RWPE2 (cell line): ENCODE measurements at regions not wholly inside any gene's neighbourhood (a gene's known extent, or its start where the extent isn't known, plus 50 kb on each side); places are given as distances from the start of the nearest gene placed in this dataset.

Experiments
- ATAC-seq: fragments of 200-7000 bp; cut with Tn5 transposase; 3 replicates; pipeline ENCODE4 v1.9.1; 2021; ENCODE audit warnings: low read depth
- DNase-seq: peaks from one replicate; pipeline ENCODE4 v3.0.0-alpha.2; 2020; ENCODE audit warnings: low spot score
- H3K27ac ChIP-seq: fragments of 450-650 bp; 2 replicates; pipeline ENCODE4 v1.5.1; 2017; ENCODE audit warnings: mild to moderate bottlenecking; ENCODE audit not compliant: poor library complexity, severe bottlenecking
- H3K27me3 ChIP-seq: fragments of 250-450 bp; sonication (Bioruptor Pico); 2 replicates; pipeline ENCODE4 v1.5.1; 2021; ENCODE audit warnings: mild to moderate bottlenecking, moderate library complexity; ENCODE audit not compliant: insufficient read depth, poor library complexity, severe bottlenecking
- H3K36me3 ChIP-seq: fragments of 250-450 bp; sonication (Bioruptor Pico); 2 replicates; pipeline ENCODE4 v1.5.1; 2020; ENCODE audit warnings: low read depth, mild to moderate bottlenecking, moderate library complexity
- H3K4me1 ChIP-seq: fragments of 250-450 bp; sonication (Bioruptor Pico); 2 replicates; pipeline ENCODE4 v1.5.1; 2021; ENCODE audit warnings: mild to moderate bottlenecking, moderate library complexity; ENCODE audit not compliant: insufficient read depth, poor library complexity, severe bottlenecking
- H3K4me3 ChIP-seq: fragments of 250-450 bp; sonication (Bioruptor Pico); 2 replicates; pipeline ENCODE4 v1.5.1; 2021; ENCODE audit warnings: mild to moderate bottlenecking, moderate library complexity; ENCODE audit not compliant: severe bottlenecking
- H3K9me3 ChIP-seq: fragments of 250-450 bp; sonication (Bioruptor Pico); 2 replicates; pipeline ENCODE4 v1.5.1; 2021; ENCODE audit warnings: mild to moderate bottlenecking, moderate library complexity; ENCODE audit not compliant: severe bottlenecking
- TF ChIP-seq, protein P1 (sequence below): fragments of 450-650 bp; IDR thresholded peaks from one replicate; pipeline ENCODE4 v1.5.1; 2017; ENCODE audit warnings: mild to moderate bottlenecking, moderate library complexity; ENCODE audit not compliant: poor library complexity, severe bottlenecking

DNA sequence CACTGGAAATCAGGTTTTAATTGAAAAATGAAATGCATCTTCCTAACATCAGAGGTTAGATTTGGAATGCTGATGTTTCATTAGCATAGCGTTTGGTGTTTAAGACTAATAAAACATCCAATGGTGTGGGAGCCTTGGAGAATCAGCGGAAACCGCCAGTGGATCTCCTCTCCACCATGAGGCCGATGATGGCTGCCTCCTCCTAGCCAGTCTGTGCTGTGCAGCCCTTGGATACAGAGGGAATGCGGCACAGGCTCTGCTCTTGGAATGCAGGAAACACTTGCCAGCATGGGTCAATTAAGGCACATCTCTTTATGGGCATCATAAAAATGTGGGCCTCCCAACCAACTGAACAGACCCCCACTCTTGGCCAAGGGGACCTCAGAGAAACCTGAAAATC, 259.9 kb downstream of the GLRX3 start:
- TF ChIP-seq, protein P1, sequence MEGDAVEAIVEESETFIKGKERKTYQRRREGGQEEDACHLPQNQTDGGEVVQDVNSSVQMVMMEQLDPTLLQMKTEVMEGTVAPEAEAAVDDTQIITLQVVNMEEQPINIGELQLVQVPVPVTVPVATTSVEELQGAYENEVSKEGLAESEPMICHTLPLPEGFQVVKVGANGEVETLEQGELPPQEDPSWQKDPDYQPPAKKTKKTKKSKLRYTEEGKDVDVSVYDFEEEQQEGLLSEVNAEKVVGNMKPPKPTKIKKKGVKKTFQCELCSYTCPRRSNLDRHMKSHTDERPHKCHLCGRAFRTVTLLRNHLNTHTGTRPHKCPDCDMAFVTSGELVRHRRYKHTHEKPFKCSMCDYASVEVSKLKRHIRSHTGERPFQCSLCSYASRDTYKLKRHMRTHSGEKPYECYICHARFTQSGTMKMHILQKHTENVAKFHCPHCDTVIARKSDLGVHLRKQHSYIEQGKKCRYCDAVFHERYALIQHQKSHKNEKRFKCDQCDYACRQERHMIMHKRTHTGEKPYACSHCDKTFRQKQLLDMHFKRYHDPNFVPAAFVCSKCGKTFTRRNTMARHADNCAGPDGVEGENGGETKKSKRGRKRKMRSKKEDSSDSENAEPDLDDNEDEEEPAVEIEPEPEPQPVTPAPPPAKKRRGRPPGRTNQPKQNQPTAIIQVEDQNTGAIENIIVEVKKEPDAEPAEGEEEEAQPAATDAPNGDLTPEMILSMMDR, result no peak
- DNase-seq, result no peak
- no peaks in the 10 kb centered on the region for H3K27me3 ChIP-seq
- H3K36me3 ChIP-seq, result no peaks in the 10 kb centered on the region
- no peak overlapping the region for H3K27ac ChIP-seq
- H3K4me1 ChIP-seq, result no peaks in the 10 kb centered on the region
- H3K4me3 ChIP-seq, result no peak overlapping the region
- no peak for ATAC-seq
- peaks cover 3% of the 10 kb centered on the region for H3K9me3 ChIP-seq

DNA sequence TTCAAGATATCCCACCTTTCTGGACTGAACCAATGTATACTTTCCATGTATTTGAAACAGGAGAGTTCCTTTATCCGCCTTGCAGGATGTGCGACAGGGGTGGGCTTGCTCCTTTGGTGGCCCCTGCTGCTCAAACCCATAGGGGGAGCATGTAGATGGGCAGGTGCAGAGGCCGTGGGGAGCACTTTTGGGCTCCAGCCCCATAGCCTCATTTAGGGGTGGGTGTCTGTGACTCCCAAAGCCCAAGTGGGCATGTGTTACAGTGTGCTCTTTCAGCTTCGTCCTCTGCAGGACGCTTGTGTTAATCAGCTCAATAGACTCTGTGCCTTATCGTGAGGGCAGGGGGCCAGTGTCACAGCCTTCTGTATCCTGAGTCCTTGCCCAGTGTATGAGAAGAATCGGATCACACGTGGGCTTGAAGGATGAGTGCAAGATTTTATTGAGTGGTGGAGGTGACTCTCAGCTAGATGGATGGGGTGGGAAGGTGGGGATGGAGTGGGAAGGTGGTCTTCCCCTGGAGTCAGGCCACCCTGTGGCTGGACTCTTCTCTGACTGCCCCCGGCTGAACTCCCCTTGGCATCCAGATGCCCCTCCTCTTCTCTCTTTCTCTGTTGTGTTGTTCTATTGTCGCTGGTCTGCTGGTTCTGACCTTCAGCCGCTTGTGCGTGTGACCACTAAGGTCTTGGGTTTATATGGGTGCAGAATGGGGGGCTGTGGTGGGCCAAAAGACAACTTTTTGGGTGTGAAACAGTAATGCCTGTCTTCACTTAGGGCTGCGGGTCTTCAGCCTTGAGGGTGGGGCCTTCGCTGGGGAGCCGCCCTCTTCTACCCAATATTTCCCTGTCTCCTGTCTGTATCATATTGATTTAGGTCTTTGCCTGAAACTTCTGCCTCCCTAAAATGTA, 262.2 kb downstream of the GLRX3 start:
- no peaks in the 10 kb centered on the region for H3K4me1 ChIP-seq
- H3K4me3 ChIP-seq, result no peak overlapping the region
- ATAC-seq (no peak), DNase-seq (no peak)
- TF ChIP-seq, protein P1, result no peak
- peaks cover 3% of the 10 kb centered on the region for H3K9me3 ChIP-seq
- no peaks in the 10 kb centered on the region for H3K27me3 ChIP-seq
- H3K36me3 ChIP-seq, result no peaks in the 10 kb centered on the region
- H3K27ac ChIP-seq, result no peak overlapping the region

DNA sequence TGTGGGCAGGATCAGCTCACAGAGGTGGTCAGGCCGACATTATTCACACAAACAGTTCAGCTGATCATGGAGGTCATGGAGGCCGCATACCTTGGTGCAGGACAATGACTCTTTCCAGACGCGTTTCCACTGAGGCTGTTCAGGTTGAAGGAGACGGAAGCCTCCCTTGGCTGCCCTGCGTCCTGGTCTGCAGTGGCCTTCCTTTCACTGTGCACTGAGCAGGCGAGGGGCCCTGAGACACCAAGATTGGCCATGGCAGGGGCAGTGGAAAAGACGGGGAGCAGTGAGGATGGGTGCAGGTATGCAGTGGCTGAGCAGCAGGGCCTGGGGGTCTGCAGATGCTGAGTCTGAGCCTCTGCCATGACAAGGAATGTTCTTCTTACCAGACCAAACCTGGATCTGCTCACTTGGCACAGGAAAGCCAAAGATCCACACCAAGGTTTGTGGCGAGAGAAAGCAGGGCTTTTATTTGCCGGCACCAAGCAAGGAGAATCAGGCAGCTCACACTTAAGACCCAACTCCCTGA, 263.3 kb downstream of the GLRX3 start:
- DNase-seq (no peak), ATAC-seq (no peak)
- H3K27me3 ChIP-seq, result no peaks in the 10 kb centered on the region
- TF ChIP-seq, protein P1, result no peak
- no peaks in the 10 kb centered on the region for H3K4me1 ChIP-seq
- H3K9me3 ChIP-seq, result peaks cover 3% of the 10 kb centered on the region
- H3K27ac ChIP-seq, result no peak overlapping the region
- no peak overlapping the region for H3K4me3 ChIP-seq
- H3K36me3 ChIP-seq, result no peaks in the 10 kb centered on the region

DNA sequence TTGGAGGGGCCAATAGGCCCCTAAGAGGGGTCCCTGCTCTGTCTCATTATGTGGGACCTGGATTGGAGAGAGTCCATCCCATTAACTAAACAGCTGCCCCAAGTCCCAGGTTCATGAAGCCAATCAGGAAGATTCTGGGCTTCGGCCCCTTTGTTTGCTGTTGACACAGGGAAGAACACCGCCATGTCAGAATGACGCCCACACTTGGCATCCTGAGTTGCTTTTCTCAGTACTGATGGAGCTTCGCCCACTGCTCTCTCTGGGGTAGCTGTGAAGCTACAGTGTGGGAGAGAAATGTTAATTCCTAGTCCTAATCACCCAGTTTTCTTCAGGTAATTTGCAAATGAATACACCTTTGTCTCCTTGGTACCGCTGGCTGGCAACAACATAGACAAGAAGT, 264.7 kb downstream of the GLRX3 start:
- Histone ChIP-seq H3K9me3 (peaks cover 2% of the 10 kb centered on the region), H3K4me1 (no peaks in the 10 kb centered on the region), H3K4me3 (no peak overlapping the region), H3K36me3 (no peaks in the 10 kb centered on the region), H3K27ac (no peak overlapping the region), H3K27me3 (no peaks in the 10 kb centered on the region)
- TF ChIP-seq, protein P1, result no peak
- no peak for ATAC-seq
- DNase-seq, result no peak
